ENCODE measurements at regions not wholly inside any gene's neighbourhood (a gene's known extent, or its start where the extent isn't known, plus 50 kb on each side); places are given as distances from the start of the nearest gene placed in this dataset.

- TF ChIP-seq POLR2A (IDR thresholded peaks at IDR 0.05) (no peak), CTCF (IDR thresholded peaks at IDR 0.05 in 4 of 5, conservative IDR thresholded peaks at IDR 0.05 in 1 of 5) (no peak)
Observed at GRCh38 chr15:97037080-97037479, 706.6 kb downstream of the NR2F2 start.

Measured in gastrocnemius medialis (tissue), 4 donors.